ENCODE measurements at regions not wholly inside any gene's neighbourhood (a gene's known extent, or its start where the extent isn't known, plus 50 kb on each side); places are given as distances from the start of the nearest gene placed in this dataset.
"Not testable (repeated sequence)": the region's sequence is repeated elsewhere in the genome, so short reads cannot be mapped to it uniquely, and the experiment has no call there.

- peak; percentile 60 for DNase-seq (ENCODE audit: low read depth)
Measured at GRCh38 chr5:145574889-145575573, 260.1 kb downstream of the PRELID2 start.

GRCh38 chr5:145568581-145568980 is 266.6 kb downstream of the PRELID2 start:
- DNase-seq (ENCODE audit: low read depth) = peak; percentile 47

GRCh38 chr5:145562931-145563330 is 272.2 kb downstream of the PRELID2 start:
- DNase-seq (ENCODE audit: low read depth) = peak; percentile 11

- DNase-seq (ENCODE audit: low read depth) = no peak
Measured at GRCh38 chr5:145558288-145558687, 276.9 kb downstream of the PRELID2 start.

GRCh38 chr5:145557345-145557744 is 277.8 kb downstream of the PRELID2 start:
- DNase-seq (ENCODE audit: low read depth) = peak; percentile 26

GRCh38 chr5:145554399-145554798 is 280.7 kb downstream of the PRELID2 start:
- DNase-seq (ENCODE audit: low read depth) = peak; percentile 93

- no peak for DNase-seq (ENCODE audit: low read depth)
Measured at GRCh38 chr5:145553177-145553576, 282.0 kb downstream of the PRELID2 start.

- DNase-seq (ENCODE audit: low read depth) = peak; percentile 10
Measured at GRCh38 chr5:145551714-145552113, 283.4 kb downstream of the PRELID2 start.

GRCh38 chr5:145548097-145548496 is 287.0 kb downstream of the PRELID2 start:
- DNase-seq (ENCODE audit: low read depth) = no peak

- no peak for DNase-seq (ENCODE audit: low read depth)
Measured at GRCh38 chr5:145544401-145544800, 290.7 kb downstream of the PRELID2 start.

- no peak for DNase-seq (ENCODE audit: low read depth)
Measured at GRCh38 chr5:145543968-145544367, 291.2 kb downstream of the PRELID2 start.

- peak; percentile 28 for DNase-seq (ENCODE audit: low read depth)
Measured at GRCh38 chr5:145540375-145540774, 294.8 kb downstream of the PRELID2 start.

GRCh38 chr5:145539201-145539600 is 295.9 kb downstream of the PRELID2 start:
- no peak for DNase-seq (ENCODE audit: low read depth)

- peak; percentile 59 for DNase-seq (ENCODE audit: low read depth)
Measured at GRCh38 chr5:145536133-145536532, 299.0 kb downstream of the PRELID2 start.

- DNase-seq (ENCODE audit: low read depth) = peak; percentile 93
Measured at GRCh38 chr5:145531038-145531734, 304.0 kb downstream of the PRELID2 start.

- DNase-seq (ENCODE audit: low read depth) = no peak
Measured at GRCh38 chr5:145521523-145521922, 313.6 kb downstream of the PRELID2 start.

- no peak for DNase-seq (ENCODE audit: low read depth)
Measured at GRCh38 chr5:145521066-145521465, 314.1 kb downstream of the PRELID2 start.

GRCh38 chr5:145520335-145520734 is 314.8 kb downstream of the PRELID2 start:
- DNase-seq (ENCODE audit: low read depth) = no peak

- DNase-seq (ENCODE audit: low read depth) = not testable (repeated sequence)
Measured at GRCh38 chr5:145517588-145517987, 317.6 kb downstream of the PRELID2 start.

- no peak for DNase-seq (ENCODE audit: low read depth)
Measured at GRCh38 chr5:145511351-145511750, 323.8 kb downstream of the PRELID2 start.

GRCh38 chr5:145510769-145511168 is 324.4 kb downstream of the PRELID2 start:
- no peak for DNase-seq (ENCODE audit: low read depth)

GRCh38 chr5:145510324-145510723 is 324.8 kb downstream of the PRELID2 start:
- no peak for DNase-seq (ENCODE audit: low read depth)

Data from M059J (cell line).